ENCODE measurements at regions not wholly inside any gene's neighbourhood (a gene's known extent, or its start where the extent isn't known, plus 50 kb on each side); places are given as distances from the start of the nearest gene placed in this dataset.

- no peak for DNase-seq (ENCODE audit: low spot score)
Observed at GRCh38 chr4:114177628-114178027, 198.2 kb upstream of the ARSJ start.

DNA sequence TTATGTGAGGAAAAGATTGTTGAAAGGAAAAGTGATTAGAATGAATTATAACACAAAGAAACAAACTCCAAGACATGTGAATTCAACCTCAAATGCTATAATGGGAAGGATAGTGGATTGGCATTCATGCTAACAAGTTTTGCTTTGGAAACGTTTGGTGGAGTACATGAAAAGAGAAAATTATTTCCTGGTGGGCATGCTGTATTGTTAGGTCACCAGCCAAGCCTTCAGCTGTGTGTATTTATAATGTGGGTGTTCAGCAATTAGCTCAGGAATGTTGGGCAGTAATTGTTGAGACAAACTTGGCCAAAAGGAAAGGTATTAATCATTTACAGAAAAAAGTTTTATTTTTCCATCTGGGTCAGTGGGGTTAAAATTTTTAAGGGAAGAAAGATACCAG is 198.9 kb upstream of the ARSJ start:
- DNase-seq (ENCODE audit: low spot score): no peak

GRCh38 chr4:114180481-114180880 is 201.0 kb upstream of the ARSJ start:
- DNase-seq (ENCODE audit: low spot score): peak; percentile 47

- no peak for DNase-seq (ENCODE audit: low spot score)
Observed at GRCh38 chr4:114184901-114185300, 205.5 kb upstream of the ARSJ start.

GRCh38 chr4:114187592-114187991 is 208.1 kb upstream of the ARSJ start:
- no peak for DNase-seq (ENCODE audit: low spot score)

DNA sequence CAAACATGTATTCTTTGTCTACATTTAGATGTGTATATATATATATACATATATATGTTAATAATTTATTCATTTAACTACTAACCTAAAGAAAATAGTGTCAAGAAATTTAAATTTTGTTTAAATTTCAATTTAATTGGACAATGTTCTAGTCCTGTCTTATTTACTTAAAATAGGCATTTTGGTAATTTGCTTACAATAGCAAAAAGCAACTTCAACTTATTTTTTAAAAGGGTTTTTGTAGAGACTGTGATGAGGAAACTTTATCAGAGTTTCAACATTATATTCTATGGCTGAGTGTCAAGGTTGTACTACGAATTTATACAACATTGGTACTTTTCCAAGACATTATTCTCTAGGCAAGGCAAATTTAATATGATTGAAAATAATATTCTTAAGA is 212.0 kb upstream of the ARSJ start:
- DNase-seq (ENCODE audit: low spot score): no peak

DNA sequence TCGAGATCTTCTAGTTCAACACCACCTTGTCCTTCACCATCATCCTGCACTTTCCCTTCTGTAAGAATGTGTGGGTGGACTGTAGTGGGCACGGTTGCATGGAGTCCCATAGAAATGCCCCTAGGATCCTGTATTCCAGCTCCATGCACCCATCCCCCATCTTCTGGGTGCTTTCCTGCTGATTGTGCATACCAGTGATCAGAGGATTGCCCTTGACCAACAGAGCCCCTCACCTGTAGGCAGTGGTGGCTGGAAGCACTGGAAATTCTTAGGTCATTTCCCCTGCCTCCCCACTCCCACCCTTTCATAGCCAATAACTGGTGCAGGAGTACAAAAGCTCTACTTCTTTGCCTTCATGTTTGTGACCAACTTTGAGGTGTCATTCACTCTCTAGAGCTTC is 213.4 kb upstream of the ARSJ start:
- DNase-seq (ENCODE audit: low spot score): no peak

GRCh38 chr4:114193624-114194399 is 214.4 kb upstream of the ARSJ start:
- no peak for DNase-seq (ENCODE audit: low spot score)

- DNase-seq (ENCODE audit: low spot score): no peak
Observed at GRCh38 chr4:114196606-114197005, 217.2 kb upstream of the ARSJ start.

DNA sequence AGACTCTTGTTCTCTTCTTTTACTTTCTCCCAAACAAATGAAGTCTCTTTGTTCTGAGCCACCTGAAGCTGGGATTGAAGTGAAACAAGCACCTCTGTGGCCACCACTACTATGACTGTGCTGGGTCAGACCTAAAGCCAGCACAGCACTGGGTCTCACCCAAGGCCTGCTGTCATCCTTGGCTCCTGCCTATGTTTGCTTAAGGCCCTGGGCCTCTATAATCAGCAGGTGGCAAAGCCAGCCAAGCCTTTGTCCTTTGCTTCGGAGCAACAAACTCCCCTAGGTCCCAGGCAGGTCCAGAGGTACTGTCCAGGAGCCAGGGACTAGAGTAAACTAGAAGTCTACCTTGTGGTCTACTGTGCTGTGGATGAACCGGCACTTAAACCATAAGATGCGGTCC is 220.6 kb upstream of the ARSJ start:
- DNase-seq (ENCODE audit: low spot score): no peak

DNA sequence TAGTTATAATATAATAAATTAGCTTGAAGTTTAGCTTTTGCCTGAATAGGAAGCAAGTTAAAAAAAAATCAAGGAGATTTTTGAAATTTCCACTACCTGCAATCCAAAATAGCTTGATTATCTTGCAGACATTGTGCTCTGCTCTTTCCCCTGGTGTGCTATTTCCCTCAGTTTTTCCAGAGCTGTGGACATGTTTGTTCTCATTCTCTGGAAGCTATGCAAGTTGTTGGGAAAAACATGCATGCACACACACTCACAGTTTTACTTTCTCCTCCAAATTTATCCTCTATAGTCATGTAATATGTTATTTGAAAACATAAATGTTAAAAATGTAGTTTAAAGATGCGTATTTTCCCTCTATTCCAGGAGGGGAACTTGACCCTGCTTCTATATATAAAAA is 225.8 kb upstream of the ARSJ start:
- no peak for DNase-seq (ENCODE audit: low spot score)

GRCh38 chr4:114208574-114209151 is 229.2 kb upstream of the ARSJ start:
- no peak for DNase-seq (ENCODE audit: low spot score)

DNA sequence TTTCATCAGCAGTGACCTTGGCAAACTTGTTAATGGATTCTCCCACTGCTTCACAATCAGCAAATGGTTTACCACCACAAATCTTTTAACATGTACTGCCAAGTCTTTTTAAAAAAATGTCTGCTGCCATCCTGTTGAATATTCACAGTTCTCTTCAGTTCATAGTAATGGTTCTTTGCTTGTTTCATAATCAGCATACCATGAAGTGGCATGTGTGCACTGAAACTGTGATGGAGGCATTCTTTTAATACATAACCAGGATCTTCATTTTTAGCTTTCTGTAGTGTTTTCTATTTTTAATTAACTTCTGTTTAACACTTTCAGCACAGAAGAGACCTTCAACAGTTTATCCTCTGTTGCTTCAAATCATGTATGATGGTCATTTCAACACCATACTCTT is 230.1 kb upstream of the ARSJ start:
- no peak for DNase-seq (ENCODE audit: low spot score)

DNA sequence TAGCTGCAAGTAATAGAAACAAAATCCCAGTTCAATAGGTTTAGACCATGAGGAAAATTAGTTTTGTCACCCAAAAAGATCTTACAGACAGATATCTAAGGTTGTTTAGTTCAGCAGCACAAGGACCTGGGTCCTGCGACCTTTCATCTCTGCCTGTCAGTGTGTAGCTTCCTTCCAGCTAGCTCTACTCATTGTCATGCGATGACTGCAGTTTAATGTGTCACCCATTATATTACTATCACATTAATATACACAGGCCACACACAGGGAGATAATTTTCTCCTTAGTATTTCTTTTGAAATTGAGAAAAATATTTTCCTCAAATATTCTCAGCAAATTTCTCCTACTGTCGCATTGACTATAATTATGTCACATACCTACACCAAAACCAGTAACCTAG is 232.1 kb upstream of the ARSJ start:
- DNase-seq (ENCODE audit: low spot score): no peak

GRCh38 chr4:114217150-114217817 is 237.8 kb upstream of the ARSJ start:
- no peak for DNase-seq (ENCODE audit: low spot score)

GRCh38 chr4:114223580-114223979 is 244.1 kb upstream of the ARSJ start:
- no peak for DNase-seq (ENCODE audit: low spot score)

DNA sequence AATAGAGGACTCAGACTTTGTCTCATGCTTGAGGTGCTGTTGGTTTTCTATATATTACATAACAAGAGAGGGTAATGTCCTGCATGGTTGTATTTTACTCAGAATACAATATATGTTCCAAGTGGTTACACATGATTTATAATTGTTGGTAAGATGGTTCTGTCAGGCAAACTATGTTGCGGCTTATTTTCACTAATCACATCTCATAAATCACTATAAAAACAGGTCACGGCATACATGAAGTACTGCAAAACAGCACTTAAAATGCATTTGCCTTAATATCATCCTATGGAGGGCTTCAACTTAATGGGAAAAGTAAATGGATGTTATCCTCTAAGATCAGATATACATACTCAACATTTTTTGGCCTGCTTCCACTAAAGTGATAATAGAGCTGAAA is 246.0 kb upstream of the ARSJ start:
- DNase-seq (ENCODE audit: low spot score): no peak

- DNase-seq (ENCODE audit: low spot score): no peak
Observed at GRCh38 chr4:114226179-114226578, 246.7 kb upstream of the ARSJ start.

DNA sequence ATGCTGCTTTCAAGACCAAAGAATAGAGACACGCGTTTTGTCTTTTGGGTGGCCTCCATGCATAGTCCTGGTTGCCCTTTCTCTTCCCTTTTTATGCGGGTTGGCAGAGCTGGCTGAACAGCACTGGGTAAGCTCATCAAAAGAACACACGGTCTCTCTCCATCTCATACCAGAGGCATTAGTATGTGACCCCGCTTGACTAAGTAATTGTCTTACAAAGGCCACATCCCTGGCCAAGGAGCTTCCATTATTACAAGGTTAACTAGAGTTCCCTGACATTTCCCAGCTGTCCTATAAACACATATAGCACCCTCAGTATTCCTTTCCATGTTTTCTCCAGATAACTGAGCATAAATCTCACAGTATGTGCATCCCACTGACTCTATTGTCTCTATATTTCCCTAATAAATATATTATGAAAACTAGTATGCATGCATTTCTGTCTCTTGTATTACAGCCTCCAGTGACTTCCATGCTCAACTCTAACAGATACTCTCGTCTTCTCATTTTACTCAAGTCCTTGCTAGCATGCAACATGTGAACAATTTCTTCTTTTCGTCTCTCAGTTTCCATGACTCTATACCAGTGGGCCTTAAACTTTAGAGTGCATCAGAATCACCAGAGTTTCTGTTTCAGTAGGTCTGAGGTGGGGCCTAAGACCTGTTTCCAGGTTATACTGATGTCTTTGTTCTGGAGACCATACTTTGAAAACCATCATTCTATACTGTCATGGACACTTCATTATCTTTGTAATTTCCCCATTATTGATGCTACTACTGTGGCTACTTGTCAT is 247.7 kb upstream of the ARSJ start:
- no peak for DNase-seq (ENCODE audit: low spot score)

- DNase-seq (ENCODE audit: low spot score): no peak
Observed at GRCh38 chr4:114229706-114230105, 250.3 kb upstream of the ARSJ start.

DNA sequence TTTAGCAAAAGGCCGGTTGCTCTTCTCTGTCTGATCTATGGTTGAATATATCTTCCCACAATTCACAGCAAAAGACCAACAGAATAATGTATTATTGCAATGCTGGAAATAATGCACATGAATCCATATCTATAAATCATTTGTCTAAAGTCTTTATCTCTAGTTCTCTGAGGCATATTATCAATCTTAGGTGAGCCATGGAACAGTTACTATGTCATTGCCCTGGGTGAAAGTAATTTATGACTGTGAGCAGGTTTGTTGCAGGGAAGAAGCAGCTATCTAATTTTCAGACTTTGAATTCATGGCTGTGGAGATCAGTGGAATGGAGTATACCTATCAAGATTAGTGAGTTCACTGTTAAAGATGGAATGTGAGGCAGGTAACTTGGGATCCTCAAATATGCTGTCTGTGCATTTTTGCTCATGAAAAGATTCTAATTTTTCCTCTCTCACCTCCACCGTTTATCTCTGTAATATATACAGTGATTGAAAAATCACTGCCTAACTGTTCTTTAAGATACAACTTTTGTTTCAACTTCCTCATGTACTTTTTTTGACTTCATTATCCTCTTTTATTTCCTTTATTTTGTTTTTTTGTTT is 256.8 kb upstream of the ARSJ start:
- DNase-seq (ENCODE audit: low spot score): no peak

- no peak for DNase-seq (ENCODE audit: low spot score)
Observed at GRCh38 chr4:114237997-114238396, 258.6 kb upstream of the ARSJ start.
